Colonic mucosa (tissue), 4 donors: ENCODE measurements at regions not wholly inside any gene's neighbourhood (a gene's known extent, or its start where the extent isn't known, plus 50 kb on each side); places are given as distances from the start of the nearest gene placed in this dataset.

Experiments used
- DNase-seq: peaks from one replicate; pipeline ENCODE4 v3.0.0-alpha.2; 2020
- H3K27ac ChIP-seq: fragments of 200-600 bp; one replicate; pipeline ENCODE4 v1.8.0; 2021
- H3K27me3 ChIP-seq: fragments of 200-600 bp; one replicate; pipeline ENCODE4 v1.8.0; 2021
- H3K36me3 ChIP-seq: fragments of 200-600 bp; one replicate; pipeline ENCODE4 v1.8.0; 2021
- H3K4me1 ChIP-seq: fragments of 200-600 bp; one replicate; pipeline ENCODE4 v1.8.0; 2021; ENCODE audit warnings: mild to moderate bottlenecking
- H3K4me3 ChIP-seq: fragments of 200-600 bp; one replicate; pipeline ENCODE4 v1.8.0; 2021
- H3K9ac ChIP-seq, 2 donors: one replicate each; pipeline ENCODE4 v1.7.0; 2013; ENCODE audit warnings: control low read depth in 2 of 2, low read depth in 2 of 2, low read length in 2 of 2
- H3K9me3 ChIP-seq: fragments of 200-600 bp; one replicate; pipeline ENCODE4 v1.8.0; 2021
- intact Hi-C: fragments of 100-400 bp; cut with DNase I; formaldehyde crosslinking; loops from one replicate; pipeline ENCODE4 v1.14.1; 2022
- TF ChIP-seq, protein P1 (sequence below): fragments of 200-600 bp; IDR thresholded peaks from one replicate; pipeline ENCODE4 v1.8.0; 2022; ENCODE audit warnings: antibody characterized with exemption, mild to moderate bottlenecking
- donor health status: healthy.
- donor health status: DM: no; HTN: no; CAD: no.
- donor health status: DM: no; HTN: no; CAD: no.

DNA sequence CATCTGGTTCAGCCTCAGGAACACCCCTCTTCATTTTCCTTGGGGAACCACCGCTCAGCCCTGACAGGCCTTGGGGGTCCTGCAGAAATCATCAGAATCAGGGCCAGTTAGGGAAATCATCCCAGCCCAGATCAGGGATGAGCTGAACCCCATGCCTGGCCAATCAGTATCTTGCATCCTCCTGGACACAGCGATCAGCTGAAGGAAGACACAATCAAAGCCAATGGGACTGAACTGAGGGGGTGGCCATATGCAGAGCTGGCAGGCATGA, 395.4 kb downstream of the MATN1 start:
- H3K9me3 ChIP-seq, result no peaks in the 10 kb centered on the region
- DNase-seq, result no peak
- no peaks in the 10 kb centered on the region for H3K27me3 ChIP-seq
- intact Hi-C loops, result no loop called here
- no peaks in the 10 kb centered on the region for H3K36me3 ChIP-seq
- no peak overlapping the region for H3K9ac ChIP-seq
- H3K27ac ChIP-seq, result no peak overlapping the region
- no peak overlapping the region for H3K4me3 ChIP-seq
- no peaks in the 10 kb centered on the region for H3K4me1 ChIP-seq
- TF ChIP-seq, protein P1, sequence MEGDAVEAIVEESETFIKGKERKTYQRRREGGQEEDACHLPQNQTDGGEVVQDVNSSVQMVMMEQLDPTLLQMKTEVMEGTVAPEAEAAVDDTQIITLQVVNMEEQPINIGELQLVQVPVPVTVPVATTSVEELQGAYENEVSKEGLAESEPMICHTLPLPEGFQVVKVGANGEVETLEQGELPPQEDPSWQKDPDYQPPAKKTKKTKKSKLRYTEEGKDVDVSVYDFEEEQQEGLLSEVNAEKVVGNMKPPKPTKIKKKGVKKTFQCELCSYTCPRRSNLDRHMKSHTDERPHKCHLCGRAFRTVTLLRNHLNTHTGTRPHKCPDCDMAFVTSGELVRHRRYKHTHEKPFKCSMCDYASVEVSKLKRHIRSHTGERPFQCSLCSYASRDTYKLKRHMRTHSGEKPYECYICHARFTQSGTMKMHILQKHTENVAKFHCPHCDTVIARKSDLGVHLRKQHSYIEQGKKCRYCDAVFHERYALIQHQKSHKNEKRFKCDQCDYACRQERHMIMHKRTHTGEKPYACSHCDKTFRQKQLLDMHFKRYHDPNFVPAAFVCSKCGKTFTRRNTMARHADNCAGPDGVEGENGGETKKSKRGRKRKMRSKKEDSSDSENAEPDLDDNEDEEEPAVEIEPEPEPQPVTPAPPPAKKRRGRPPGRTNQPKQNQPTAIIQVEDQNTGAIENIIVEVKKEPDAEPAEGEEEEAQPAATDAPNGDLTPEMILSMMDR, result no peak

DNA sequence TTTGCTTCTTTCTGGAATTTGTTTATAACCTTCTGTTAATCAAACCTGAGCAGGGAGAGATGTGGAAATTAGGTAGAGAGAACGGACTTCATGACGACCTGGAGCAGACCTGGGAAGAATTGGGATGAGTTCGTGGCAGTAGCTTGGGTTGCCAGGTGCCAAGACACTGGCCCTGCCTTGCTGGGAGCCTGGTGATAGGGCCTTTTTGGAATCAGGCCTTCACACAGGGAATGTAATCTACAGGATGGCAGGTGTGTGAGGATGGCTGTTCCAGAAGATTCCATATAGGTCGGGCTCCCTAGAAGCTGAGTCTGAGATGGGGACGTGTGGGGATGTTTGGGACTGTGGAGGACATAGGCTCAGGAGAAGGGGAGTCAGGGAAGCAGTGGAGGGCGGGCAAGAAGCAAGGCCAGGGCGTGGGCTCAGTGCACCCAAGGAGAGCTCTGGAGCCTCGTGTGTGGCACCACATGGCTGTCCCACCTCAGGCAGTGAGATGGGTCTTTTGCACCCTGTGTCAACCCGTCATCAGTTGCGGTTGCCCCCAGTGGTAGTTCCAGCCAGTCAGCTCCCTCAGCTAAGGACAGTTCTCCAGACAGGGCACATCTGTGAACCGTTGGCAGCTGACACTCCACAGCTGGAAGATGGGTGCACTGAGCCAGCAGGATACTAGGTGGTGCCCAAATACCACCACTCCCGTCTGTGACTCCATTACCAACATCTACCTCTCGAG, 395.9 kb downstream of the MATN1 start:
- Histone ChIP-seq H3K27ac (no peak overlapping the region), H3K4me3 (no peak overlapping the region), H3K27me3 (no peaks in the 10 kb centered on the region), H3K4me1 (no peaks in the 10 kb centered on the region), H3K9me3 (no peaks in the 10 kb centered on the region), H3K36me3 (no peaks in the 10 kb centered on the region), H3K9ac (no peak overlapping the region)
- intact Hi-C loops, result no loop called here
- no peak for DNase-seq
- TF ChIP-seq, protein P1, result no peak

DNA sequence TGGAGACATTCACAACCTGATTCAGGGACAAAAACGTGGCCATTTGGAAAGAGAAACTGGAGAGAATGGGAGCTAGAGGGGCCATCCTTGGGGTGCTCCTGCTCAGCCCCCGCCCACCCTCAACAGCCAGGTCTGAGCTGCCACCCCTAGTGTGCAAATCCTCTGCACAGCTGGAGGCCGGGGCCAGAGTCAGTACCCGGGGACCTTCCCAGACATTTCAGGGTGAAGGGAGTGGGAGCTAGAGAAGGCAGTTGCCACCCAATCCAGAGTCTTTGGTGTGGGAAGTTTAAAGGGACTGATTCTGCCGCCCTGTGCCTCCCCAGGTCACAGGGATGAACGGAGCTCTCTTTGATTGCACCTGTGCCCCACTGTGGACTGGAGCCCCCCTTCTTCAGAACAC, 397.4 kb downstream of the MATN1 start:
- no peaks in the 10 kb centered on the region for H3K36me3 ChIP-seq
- no peak for DNase-seq
- H3K27ac ChIP-seq, result no peak overlapping the region
- H3K9ac ChIP-seq, result no peak overlapping the region
- no peaks in the 10 kb centered on the region for H3K4me1 ChIP-seq
- no peak overlapping the region for H3K4me3 ChIP-seq
- TF ChIP-seq, protein P1, result no peak
- H3K27me3 ChIP-seq, result no peaks in the 10 kb centered on the region
- intact Hi-C loops, result no loop called here
- H3K9me3 ChIP-seq, result no peaks in the 10 kb centered on the region

DNA sequence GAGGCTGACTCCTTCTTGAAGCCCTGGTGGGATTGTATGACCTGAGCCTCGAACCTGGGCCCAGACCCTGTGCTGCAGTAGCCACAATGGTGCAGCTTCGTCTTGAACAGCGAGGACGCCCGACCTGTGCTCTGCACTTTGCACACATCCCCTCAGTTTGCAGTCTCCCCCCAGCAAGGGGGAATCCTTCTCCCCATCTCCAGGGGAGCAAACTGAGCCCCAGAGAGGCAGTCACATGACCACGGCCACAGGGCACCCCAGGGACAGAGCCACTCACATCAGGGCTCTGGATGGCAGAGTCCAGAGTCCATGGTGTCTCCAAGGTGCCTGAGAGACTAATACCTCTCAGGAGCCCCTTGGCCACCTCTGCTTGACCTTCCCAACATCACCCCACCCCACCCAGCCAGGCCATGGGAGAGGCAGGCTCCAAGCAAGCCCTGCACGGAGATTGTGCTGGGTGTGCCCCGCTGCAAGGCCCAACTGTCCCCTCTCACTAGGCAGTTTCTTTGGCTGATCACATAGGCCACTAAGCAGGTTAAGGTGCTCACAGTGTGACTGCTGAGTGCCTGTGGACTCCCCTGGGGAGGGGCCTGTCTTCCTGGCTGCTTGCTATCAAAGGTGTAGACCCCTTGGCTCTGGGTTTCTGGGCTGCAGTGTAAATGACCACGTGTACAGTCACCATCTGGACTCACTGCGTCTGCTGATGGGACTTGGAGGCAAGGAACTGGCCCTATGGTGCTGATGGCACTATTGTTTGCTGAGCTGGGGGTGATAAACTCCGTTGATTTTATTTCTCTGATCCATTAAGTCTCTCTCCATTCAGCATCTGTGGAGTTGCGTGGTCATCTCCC, 398.1 kb downstream of the MATN1 start:
- intact Hi-C loops, result no loop called here
- H3K27ac ChIP-seq, result no peak overlapping the region
- H3K4me3 ChIP-seq, result no peak overlapping the region
- no peaks in the 10 kb centered on the region for H3K4me1 ChIP-seq
- H3K36me3 ChIP-seq, result no peaks in the 10 kb centered on the region
- no peaks in the 10 kb centered on the region for H3K27me3 ChIP-seq
- H3K9me3 ChIP-seq, result no peaks in the 10 kb centered on the region
- no peak for DNase-seq
- TF ChIP-seq, protein P1, result no peak
- no peak overlapping the region for H3K9ac ChIP-seq

DNA sequence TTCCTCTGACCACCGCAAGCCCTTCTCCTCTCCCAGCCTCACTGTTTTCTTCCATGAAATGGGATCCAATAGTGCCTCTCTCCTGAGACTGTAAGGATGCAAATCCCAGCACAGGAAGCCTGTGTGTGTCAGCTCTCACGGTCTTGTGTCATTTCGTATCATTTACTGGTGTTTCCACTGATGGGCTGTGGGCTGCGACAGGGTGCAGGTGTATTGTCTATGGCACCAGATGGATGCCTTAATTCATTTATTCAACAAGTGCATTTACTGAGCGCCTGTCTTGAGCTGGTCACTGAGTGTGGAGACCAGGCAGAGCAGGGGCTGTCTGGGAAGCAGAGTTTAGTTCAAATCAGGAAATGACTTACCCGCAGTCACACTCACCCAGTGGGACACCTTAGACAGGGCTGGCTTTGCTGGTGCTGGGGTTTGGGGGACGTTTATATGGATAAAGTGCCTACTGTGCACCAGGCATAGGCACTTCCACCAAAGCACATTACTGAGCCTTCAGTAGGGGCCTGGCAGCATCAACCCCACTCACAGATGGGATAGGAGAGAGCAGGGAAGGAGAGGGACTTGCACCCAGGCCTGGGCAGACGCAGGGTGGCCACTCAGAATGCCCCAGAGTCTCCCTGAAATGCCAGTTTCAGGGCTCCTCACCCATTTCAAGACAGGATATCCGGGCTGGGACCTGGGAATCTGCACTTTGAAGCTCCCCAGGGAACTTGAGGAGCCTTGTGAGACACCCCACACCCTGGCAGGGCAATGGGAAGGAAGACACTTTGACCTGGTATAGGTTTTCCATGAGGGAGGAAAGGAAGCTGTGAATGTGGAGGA, 398.9 kb downstream of the MATN1 start:
- Histone ChIP-seq H3K27me3 (no peaks in the 10 kb centered on the region), H3K4me3 (no peak overlapping the region), H3K36me3 (no peaks in the 10 kb centered on the region), H3K9ac (no peak overlapping the region), H3K9me3 (no peaks in the 10 kb centered on the region), H3K4me1 (no peaks in the 10 kb centered on the region), H3K27ac (no peak overlapping the region)
- intact Hi-C loops, result no loop called here
- TF ChIP-seq, protein P1, result no peak
- DNase-seq, result no peak
